GM21390 (cell line): ENCODE measurements at regions not wholly inside any gene's neighbourhood (a gene's known extent, or its start where the extent isn't known, plus 50 kb on each side); places are given as distances from the start of the nearest gene placed in this dataset.
"Not testable (repeated sequence)": the region's sequence is repeated elsewhere in the genome, so short reads cannot be mapped to it uniquely, and the experiment has no call there.

Source experiments
- ATAC-seq: cut with Tn5 transposase; IDR thresholded peaks from one replicate; pipeline ENCODE4 v1.9.1; 2021; ENCODE audit not compliant: unreplicated experiment

DNA sequence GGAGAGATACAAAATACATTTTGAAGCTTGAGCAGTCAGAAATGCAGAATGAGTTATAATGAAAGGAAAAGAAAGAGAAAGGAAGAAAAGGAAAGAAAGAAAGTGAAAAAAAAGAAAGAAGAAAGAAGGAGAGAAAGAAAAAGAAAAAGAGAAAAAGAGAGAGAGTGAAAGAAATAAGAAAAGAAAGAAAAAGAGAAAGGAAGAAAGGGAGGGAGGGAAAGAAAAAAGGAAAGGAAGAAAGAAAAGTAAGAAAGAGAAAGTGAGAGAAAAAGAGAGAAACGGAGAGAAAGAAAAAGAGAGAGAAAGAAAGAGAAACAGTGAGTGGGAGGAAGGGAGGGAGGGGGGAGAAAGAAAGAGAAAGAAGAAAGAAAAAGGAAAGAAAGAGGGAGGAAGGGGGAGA is 549.9 kb downstream of the GALC start:
- ATAC-seq, result no peak

DNA sequence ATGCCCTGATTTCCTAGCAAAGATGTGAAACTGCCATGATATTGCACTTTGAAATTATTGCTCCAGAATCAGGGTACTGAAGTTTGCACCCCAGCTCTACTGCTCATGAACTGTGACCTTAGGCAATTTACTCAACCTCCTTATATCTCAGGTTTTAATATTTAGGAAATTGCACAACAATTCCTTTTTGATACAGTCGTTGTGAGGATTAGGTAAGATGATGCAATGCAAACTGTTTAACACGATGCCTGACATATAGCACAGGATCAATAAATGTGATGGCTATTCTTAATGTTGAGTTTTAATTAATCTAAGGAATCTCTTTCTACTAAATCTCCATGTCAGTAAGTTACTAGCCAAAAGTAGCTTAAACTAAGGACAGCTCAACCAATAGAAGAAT is 555.8 kb downstream of the GALC start:
- ATAC-seq, result no peak

DNA sequence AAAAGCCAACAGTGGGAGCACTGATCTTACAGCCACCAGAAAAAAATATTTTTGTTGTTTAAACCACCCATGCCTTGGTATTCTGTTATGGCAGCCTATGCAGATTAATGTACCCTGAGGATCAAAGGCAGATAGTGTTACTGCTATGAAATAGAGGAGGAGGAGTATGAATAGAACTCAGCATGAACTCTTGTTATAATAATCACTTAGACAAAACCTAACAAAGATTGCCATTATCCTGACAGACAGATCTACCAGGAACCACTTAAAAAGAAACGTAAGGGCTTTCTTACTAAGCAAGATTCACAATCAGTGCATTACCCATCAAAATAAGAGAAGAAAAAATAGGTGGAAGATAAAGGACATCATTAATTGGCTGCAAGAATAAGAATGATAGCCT is 558.3 kb downstream of the GALC start:
- ATAC-seq, result no peak

DNA sequence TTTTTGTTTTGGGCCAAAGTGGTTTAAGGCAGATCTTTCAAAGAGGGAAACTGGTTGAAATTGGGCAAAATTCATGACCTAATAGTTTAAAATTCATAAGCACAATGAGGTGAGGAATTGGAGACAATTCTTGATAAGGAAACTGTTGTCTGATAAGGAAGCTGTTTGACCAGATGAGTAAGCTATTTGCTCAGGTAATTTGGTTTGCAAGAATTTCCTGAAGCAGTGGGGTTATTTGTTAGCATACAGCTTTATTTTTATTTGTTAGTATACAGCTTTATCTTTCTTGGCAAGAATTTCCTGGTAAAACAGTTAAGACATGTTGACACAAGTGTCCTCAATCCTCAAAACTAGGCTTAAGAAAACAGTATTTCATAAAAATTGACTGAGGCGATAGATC is 559.0 kb downstream of the GALC start:
- ATAC-seq, result no peak

DNA sequence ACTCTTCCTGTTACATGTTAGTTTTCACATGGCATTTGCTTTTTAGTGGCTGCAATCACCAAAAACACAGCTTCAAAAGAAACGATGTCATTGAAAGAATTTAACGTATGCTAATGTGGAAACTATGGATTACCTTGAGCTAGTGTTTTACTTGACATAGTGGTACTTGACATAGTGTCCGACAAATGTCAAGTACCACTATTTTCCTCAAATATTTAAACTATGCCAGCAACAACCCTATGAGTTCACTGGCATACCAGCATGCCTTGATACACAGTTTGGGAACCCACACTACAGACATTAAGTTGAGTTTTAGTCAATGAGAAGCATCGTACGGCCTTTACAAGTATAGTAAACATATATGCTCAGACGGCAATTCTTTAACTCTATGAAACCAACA is 560.3 kb downstream of the GALC start:
- no peak for ATAC-seq

DNA sequence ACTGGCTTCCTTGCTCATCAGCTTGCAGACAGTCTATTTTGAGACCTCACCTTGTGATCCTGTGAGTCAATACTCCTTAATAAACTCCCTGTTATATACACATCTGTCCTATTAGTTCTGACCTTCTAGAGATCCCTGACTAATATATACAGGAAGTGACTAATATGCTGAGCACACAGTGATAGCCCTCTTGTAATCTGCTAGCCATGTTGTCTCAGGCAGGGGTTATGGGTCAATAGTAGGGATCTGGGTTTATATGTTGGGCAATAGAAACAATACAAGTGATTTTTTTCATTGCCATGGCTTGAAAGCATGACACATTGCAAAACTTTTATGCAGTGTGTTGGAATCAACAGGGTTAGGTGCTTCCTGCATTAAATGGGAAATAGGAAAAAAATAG is 562.2 kb downstream of the GALC start:
- no peak for ATAC-seq

DNA sequence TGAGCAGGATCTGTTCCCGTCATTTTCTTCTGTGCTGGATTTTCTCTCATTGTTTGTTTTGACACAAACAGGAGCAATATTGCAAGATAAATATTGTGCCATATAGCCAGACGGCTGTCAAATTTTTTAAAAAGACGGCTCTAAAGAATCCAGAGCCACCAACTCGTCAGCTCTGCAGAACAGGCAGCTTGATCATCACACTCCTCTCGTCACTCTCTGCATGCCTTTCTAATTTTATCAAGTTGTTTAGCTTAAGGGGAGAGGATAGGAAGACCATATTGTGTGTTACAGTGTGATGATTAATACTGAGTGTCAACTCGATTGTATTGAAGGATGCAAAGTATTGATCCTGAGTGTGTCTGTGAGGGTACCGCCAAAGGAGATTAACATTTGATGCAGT is 562.8 kb downstream of the GALC start:
- no peak for ATAC-seq

DNA sequence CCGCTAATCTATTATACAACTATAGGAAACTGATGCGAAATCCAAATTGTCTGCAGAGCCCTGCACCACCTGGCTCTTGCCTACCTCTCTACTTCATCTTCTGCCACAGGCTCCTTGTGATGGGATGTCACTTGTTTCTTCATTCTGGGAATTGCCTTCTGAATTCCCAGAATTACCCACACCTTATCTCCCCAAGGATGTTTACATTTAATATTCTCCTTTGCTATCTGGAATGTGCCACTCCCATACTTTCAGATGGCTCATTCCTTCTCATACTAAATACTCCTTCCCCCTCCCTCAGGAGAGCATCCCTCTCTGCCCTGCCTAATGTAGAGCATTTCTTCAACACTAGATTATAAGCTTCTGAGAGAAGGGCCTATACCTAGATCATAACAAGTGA is 573.1 kb downstream of the GALC start:
- ATAC-seq, result no peak

DNA sequence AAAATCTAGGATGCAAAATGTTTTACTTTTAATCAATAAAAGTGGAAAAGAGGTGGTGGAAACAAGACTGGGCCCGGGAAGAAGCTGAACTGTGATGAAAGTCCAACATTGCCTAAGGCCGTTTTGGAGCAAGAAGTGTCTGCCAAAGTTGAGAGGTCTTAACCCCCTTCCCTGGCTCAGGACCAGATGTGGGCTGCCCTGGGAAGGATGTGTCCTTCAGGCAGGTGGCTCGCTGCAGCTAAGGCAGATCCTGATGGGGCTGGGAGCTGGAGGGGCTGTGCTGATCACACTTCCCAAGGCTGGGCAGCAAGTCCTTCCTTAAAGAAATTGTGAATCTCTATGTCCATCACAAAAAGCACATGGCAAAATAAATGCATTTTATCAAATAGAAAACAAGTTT is 581.6 kb downstream of the GALC start:
- no peak for ATAC-seq

DNA sequence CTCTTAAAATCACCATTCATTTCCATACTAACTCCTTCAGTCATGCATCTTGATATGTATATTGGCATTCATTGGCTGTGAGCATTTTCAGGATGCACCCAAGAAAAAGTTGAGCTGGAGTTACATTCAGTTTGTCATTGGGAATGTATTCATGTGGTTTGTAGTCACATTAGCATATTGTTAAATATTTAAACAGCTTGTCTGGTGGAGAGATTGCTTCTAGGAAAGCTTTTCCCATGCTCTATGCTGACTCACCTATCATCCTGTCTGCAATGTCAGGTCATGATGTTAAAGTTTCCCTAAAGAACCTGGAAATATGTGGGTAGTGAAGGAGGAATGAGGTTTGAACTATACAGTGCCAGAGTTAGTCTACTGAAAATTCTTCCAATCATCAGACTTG is 583.6 kb downstream of the GALC start:
- no peak for ATAC-seq

DNA sequence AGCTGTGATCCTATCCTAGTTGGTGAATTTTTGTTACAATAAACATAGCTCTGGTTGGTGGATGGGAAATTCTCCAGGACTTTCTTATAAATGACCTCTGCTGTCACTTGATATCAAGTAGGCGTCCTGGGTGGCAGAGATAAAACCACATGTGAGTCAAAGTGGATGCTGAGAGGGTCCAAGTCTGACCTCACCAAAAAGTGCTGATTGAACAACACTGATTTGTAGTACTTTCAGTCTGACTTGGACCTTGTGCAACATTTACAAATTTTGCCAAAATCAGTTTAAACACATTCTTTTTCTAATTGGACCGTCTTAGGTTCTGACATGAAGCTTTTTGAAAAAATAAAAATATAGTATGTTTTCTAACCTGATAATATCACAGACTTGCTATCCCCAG is 585.6 kb downstream of the GALC start:
- ATAC-seq, result no peak

DNA sequence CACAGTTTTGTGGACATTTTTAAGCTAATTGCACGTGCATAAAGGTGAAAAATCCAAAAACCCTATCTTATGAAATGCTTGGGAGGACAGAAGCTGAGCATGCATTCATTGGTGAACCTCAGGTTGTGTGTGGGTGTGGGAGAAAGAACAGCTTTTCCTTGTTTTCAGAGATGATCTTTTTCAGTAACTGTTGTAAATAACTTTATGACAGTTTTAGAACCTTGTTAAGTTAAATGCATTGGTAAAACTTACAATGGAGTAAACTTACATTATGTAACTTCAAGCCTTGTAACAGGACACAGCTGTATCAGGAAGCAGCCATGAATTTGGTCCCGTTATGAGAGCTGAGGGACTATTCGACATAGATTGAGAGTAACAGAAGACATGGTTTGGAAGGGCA is 587.4 kb downstream of the GALC start:
- ATAC-seq, result no peak

DNA sequence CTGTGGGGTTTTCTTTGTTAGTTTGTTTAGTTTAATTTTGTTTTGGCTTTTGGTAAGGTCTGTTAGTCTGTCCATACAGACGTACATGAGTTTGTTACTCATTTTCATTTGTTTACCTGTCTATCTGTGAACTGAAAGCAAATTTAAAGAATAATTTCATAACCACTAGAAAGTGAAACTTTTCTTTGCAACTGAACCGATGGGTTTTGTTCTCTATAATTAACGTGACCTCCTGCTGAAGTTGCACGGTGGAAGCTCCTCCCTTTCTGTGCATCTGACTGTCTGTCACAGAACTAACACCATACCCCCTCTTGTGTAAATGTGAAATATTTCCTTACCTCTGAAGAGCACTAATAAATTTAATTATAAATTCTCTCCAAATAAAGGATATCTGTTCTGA is 595.5 kb downstream of the GALC start:
- ATAC-seq, result peak; percentile 65

DNA sequence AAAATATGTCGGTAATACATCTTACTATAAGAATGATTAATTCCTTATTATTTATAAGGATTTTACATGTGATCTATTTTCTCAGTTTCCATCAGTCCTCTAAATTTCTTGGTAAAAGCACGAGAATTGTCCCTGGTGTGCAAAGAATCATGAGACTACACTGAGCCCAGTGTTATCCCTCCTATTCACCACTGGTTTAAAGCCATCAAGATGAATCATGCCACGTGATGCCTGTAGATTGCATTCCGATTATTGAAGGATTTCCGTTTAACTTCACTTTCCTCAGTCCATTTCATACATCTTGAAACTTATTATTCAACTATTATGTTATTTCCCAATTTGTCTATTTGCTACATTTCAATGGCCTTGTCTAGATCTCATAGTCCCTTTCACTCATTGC is 601.9 kb downstream of the GALC start:
- ATAC-seq, result no peak

DNA sequence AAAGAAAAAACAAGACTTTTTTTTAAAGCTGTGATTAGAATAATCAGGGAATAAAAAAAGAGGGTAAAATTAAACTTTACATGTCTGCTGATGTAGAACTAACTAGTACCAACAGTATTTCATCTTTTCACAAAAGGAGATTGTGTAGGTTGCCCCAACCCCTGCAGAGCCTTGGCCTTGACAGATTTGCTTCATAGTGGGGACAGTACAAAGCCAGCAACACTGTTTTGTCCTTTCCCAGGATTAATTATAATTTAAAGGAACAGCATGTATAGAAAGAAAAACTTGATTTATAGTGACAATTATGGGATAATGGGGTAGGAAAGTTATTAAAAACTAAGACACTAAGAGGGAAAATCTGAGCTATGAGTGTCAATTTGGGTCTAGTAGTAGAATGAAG is 604.0 kb downstream of the GALC start:
- ATAC-seq, result no peak

DNA sequence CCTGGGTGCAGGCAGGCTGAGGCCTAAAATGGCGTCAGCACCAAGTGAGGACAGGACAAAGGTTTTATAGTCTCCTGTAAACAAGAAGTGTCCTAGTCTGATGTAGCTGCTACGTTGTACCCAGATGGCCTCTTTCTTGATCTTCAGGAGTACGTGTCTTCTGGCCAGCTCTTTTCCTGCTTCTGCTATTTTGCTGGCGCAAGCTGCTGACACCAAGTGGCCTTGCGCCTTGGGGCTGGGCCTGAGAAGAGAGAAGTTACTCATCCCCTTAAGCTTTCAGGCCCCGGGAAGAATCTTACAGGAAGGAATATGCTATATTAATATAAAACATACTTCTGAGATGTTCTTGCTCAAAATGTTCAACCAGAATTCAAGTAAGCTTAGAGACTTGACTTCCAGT is 605.2 kb downstream of the GALC start:
- ATAC-seq, result no peak

DNA sequence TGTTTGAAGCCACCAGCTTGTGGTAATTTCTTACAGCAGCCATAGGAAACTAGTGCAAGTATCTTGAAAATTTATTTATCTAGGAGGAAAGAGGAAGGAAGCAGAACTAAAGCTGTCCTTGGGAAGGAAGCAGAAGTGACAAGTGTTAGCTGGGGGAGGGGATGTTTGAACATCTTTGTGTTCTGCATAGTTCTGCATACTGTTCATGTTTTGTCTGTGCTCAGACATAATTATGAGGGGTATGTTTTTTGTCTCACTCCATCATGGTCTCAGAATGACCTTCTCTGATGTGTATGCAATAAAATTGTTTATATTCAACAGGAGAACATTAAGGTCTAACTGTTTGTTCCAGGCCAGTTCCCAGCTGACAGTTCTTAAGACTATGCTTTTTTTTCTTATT is 606.5 kb downstream of the GALC start:
- ATAC-seq, result no peak

DNA sequence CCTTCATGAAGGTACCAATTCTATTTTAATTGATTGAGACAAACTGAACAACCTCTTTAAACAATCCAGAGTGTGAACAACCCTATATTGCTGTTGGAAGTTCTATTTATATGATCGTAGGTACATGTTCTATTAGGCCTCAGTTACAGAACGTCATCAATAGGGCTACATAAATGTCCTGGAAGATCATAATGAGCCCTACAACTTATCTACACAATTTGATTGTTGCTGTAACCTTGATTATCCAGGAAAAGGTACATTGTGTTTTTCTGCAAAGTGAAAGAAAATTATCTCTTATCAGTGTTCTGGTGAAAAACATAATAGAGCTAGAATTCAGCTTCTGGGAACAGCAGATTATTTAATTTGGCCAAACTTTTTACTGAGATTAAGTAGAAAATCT is 612.9 kb downstream of the GALC start:
- no peak for ATAC-seq

DNA sequence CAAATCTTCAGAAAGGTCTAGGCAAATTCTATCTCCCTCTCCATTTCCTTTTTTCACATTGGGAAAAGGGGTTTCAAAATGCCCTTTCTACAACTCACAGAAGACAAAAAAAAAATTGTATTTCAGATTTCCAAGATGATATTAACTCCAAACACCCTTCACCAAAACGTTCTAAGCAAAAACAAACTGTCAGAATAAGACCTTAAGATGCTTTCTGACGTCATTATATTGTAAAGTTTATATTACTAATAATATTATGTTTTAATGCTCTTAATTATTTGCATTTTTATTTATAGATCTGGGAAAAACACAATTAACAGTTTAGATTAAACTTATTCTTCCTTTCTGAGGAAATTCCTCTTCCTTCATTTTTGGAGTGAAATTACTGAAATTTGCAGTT is 624.2 kb downstream of the GALC start:
- no peak for ATAC-seq

DNA sequence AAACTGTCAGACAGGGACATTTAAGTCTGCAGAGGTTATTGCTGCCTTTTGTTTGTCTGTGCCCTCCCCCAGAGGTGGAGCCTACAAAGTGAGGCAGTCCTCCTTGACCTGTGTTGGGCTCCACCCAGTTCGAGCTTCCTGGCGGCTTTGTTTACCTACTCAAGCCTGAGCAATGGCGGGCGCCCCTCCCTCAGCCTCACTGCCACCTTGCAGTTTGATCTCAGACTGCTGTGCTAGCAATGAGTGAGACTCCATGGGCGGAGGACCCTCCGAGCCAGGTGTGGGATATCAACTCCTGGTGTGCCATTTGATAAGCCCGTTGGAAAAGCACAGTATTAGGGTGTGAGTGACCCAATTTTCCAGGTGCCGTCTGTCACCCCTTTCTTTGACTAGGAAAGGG is 632.7 kb downstream of the GALC start:
- ATAC-seq, result not testable (repeated sequence)

DNA sequence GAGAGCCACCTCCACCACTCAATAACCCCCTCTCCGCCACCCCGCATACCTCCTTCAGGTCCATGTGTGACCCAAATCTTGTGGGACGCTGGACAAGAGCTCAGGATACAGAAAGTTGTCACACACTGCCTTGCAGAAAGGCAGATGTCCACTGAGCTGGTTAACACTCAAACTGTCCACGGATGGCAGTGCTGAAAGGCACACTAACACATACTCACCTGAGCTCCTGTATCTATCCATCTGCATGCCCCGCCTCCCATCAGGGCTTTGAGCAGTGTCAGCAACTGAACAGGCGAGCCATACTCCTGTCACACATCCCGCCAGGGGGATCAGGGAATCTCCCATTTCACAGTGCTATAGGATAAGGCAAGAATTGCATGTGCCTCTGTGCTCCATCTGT is 642.0 kb downstream of the GALC start:
- ATAC-seq, result no peak

DNA sequence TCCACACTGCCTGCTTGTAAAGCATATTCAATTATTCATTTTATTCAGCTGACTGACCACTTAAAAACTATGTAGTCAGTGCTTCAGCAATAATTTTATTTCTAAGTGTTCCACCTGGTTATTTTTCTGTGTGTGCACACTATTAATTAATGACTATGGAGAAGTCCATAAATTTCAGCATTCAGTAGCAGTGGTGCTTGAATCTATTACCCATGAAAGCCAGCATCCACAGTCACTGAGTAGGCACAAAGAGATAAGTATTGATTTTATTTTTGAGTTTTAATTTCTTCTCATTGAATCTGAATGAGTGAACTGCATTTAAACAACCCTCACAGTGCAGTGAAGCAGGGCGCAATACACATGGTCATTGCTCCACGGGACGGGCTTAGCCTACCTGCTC is 643.1 kb downstream of the GALC start:
- no peak for ATAC-seq

DNA sequence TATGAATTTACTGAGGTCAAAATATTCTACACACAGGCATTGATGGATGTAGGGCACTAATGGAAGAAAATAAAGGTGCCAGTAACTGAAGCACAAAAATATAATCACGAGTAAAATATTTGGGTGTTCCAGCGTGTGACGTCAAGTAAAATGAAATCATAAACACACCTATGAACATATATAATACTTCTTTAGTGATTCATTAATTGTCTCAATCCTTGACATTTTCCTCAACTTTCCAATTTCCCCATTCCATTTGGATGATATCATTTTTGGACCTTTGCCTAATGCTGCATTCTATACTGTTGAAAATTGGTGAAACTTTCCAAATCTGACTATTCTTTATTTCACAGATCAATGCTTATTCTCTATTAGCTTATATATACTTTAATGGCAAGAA is 649.3 kb downstream of the GALC start:
- no peak for ATAC-seq

DNA sequence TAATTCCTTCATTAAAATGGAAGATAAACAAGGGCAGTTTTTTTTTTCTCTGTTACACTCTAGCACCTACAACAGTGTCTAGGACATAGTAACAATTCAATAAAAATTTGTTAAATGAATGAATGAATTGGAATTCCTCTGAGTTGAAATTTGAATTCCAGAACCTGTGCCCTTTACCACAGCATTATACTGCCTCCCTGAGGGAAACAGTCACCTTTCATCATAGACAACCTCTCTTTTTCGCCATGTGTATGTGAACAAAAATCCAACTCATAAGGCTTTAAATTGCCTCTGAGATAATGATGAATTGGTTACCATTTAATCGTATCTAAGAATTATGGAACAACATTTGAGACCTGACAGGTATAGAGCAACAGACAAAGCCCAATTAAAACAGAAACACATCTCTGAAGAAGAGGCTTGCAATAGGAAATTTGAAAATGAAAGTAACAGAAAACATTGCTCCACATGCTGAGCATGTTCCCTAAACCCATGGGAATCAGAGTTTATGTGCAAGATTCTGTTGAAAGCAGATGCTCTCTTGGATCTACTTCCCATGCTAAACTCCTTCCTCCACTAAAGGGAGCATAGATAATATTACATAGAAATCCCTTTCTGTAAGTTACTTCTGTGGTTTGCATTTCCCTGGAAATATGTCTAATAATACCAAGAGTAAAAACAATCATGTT is 657.8 kb downstream of the GALC start:
- ATAC-seq, result no peak
